Epithelial cell of proximal tubule (primary cell): ENCODE measurements at regions not wholly inside any gene's neighbourhood (a gene's known extent, or its start where the extent isn't known, plus 50 kb on each side); places are given as distances from the start of the nearest gene placed in this dataset.

Experiments used
- DNase-seq: peaks from one replicate; pipeline ENCODE4 v3.0.0-alpha.2; 2011; ENCODE audit warnings: low read depth
- H3K4me3 ChIP-seq: 2 replicates; pipeline ENCODE4 v1.5.1; 2011; ENCODE audit warnings: low read depth, mild to moderate bottlenecking, low read length
- CTCF ChIP-seq: conservative IDR thresholded peaks from 2 replicates; pipeline ENCODE4 v1.5.1; 2012; ENCODE audit warnings: low read depth, mild to moderate bottlenecking, low read length

GRCh38 chr7:22066522-22066921 lies 120.8 kb upstream of the CDCA7L start:
- TF ChIP-seq CTCF = no peak
- DNase-seq = no peak
- no peak overlapping the region for H3K4me3 ChIP-seq

GRCh38 chr7:22064816-22065215 lies 119.1 kb upstream of the CDCA7L start:
- no peak for TF ChIP-seq CTCF
- no peak overlapping the region for H3K4me3 ChIP-seq
- DNase-seq = no peak

- DNase-seq = no peak
- no peak for TF ChIP-seq CTCF
- no peak overlapping the region for H3K4me3 ChIP-seq
Observed at GRCh38 chr7:22061775-22062174, 116.1 kb upstream of the CDCA7L start.

GRCh38 chr7:22060863-22061262 lies 115.2 kb upstream of the CDCA7L start:
- no peak for DNase-seq
- H3K4me3 ChIP-seq = no peak overlapping the region
- no peak for TF ChIP-seq CTCF

- no peak for DNase-seq
- no peak overlapping the region for H3K4me3 ChIP-seq
- TF ChIP-seq CTCF = no peak
Observed at GRCh38 chr7:22060197-22060596, 114.5 kb upstream of the CDCA7L start.

- TF ChIP-seq CTCF = no peak
- no peak overlapping the region for H3K4me3 ChIP-seq
- DNase-seq = no peak
Observed at GRCh38 chr7:22055226-22055625, 109.5 kb upstream of the CDCA7L start.

- peak overlapping the region; percentile 30 for H3K4me3 ChIP-seq
- no peak for DNase-seq
- TF ChIP-seq CTCF = no peak
Observed at GRCh38 chr7:22052674-22053365, 107.1 kb upstream of the CDCA7L start.
